Mammary epithelial cell (primary cell): ENCODE measurements at regions not wholly inside any gene's neighbourhood (a gene's known extent, or its start where the extent isn't known, plus 50 kb on each side); places are given as distances from the start of the nearest gene placed in this dataset.

ENCODE experiments used
- EZH2 ChIP-seq: IDR thresholded peaks from 2 replicates; pipeline ENCODE4 v1.6.1; 2012; ENCODE audit warnings: low read length, inconsistent platforms, borderline replicate concordance
- TF ChIP-seq, protein P1 (sequence below), 2 donors: IDR thresholded peaks in 1 of 2; conservative IDR thresholded peaks in 1 of 2; 2 replicates each; pipeline ENCODE4 v1.5.1; 2011 to 2012; ENCODE audit warnings: inconsistent platforms in 2 of 2, low read length in 2 of 2, mild to moderate bottlenecking in 2 of 2, control low read depth in 1 of 2, low read depth in 1 of 2; ENCODE audit not compliant: insufficient read depth in 1 of 2; ENCODE audit errors: extremely low read depth in 1 of 2

GRCh38 chr6:2448826-2449571, 203.6 kb upstream of the GMDS start:
- TF ChIP-seq, protein P1, sequence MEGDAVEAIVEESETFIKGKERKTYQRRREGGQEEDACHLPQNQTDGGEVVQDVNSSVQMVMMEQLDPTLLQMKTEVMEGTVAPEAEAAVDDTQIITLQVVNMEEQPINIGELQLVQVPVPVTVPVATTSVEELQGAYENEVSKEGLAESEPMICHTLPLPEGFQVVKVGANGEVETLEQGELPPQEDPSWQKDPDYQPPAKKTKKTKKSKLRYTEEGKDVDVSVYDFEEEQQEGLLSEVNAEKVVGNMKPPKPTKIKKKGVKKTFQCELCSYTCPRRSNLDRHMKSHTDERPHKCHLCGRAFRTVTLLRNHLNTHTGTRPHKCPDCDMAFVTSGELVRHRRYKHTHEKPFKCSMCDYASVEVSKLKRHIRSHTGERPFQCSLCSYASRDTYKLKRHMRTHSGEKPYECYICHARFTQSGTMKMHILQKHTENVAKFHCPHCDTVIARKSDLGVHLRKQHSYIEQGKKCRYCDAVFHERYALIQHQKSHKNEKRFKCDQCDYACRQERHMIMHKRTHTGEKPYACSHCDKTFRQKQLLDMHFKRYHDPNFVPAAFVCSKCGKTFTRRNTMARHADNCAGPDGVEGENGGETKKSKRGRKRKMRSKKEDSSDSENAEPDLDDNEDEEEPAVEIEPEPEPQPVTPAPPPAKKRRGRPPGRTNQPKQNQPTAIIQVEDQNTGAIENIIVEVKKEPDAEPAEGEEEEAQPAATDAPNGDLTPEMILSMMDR (conservative IDR thresholded peaks at IDR 0.05 in 1 of 2, IDR thresholded peaks at IDR 0.05 in 1 of 2; ENCODE audit: extremely low read depth in 1 of 2, insufficient read depth in 1 of 2, low read depth in 1 of 2, low read length in 2 of 2) = peak; percentile 83
- TF ChIP-seq EZH2 = no peak
